Fibroblast of peridontal ligament (primary cell): ENCODE measurements at regions not wholly inside any gene's neighbourhood (a gene's known extent, or its start where the extent isn't known, plus 50 kb on each side); places are given as distances from the start of the nearest gene placed in this dataset.
"Not testable (repeated sequence)": the region's sequence is repeated elsewhere in the genome, so short reads cannot be mapped to it uniquely, and the experiment has no call there.

ENCODE experiments used
- DNase-seq: peaks from one replicate; pipeline ENCODE4 v3.0.0-alpha.2; 2010; ENCODE audit errors: extremely low read depth

DNA sequence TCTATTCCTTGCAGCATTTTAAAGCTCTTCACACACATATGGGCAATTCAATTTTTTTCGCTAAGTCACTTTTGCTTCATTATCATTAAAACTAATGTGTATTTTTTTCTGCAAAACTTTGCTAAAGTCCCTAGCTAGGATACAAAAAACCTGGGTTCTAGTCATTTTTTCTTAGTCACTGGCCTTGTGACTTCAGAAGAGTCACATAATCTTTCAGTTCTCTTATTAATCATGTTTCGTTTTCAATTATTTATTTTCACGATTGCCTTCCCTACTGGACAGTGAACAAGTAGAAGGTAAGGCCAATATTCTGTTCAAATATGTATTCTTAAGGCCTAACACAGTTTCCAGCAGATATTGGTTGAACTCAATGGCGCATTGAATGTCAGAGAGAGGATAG lies 60.9 kb upstream of the CYRIA start:
- DNase-seq = no peak

DNA sequence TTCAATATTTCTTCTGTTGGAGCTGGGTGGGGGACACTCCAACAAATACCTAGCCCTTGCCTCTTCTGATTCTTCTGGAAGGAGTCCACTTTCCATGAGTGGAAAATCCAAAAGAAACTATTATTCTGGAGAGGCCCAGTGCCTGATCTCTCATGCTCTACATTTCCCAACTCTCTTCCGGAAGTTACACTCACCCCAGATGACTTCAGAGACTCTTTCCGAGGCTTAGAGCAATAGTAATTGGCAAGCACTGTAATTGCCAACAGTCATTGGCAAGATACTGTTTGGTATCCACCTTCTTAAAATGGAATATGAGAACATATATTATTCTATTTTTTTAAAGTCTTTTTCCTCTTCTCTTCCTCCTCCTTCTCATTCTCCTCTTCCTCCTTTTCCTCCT lies 60.5 kb upstream of the CYRIA start:
- DNase-seq = no peak

DNA sequence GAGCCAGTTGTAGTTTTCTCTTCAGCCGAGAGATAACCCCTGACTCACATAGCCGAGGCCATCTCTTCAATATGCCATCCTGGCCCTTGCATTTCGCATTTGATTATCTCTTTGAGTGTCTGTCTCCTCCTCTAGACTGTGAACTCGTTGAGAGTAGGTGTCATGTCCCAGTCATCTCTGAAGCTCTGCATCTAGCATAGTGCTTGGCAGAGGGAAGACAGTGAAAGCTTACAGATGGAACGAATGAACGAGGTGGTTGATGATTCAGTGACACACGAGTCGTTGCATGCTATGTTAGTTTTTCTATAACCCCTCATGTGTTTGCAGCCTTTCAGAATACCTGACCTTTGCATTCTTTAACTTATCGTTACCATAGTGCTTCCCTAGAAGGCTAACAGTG lies 59.9 kb upstream of the CYRIA start:
- DNase-seq = no peak

DNA sequence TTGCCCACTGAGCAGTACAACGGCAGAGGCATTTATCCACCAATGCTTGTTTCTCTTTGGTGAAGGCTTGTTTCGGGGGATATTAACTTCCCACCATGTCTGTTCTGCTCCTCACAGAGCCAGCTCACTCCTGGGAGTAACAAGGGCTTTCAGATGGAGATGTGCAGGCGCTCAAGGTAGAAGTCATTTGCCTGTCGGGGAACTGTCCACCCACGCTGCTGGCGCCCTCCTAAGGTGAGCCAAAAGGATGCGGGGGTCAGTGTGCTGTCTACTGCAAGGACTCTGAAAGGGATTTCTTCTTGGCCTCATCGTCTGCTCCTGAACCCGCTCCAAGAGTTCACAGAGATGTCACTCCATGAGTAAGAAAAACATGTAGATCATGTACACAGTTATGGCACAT lies 57.0 kb upstream of the CYRIA start:
- DNase-seq = no peak

DNA sequence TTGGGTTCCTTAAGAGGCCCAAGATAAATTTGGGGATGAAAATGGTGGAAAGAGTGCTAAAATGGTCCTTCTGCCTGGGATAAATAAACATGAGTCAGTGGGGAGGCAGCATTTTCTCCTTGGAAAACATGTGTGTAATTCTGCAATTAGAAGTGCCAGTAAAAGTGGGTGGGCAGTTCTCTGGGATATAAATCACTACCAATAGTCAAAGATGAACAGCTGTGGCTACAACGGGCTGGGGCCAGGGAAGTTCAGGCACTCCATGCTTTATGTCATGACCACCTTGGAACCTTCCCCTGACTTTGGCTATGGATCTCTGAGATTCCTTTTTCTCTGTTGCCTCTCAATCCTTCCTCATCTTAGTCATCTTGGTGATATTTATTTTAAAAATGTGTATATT lies 56.5 kb upstream of the CYRIA start:
- no peak for DNase-seq

DNA sequence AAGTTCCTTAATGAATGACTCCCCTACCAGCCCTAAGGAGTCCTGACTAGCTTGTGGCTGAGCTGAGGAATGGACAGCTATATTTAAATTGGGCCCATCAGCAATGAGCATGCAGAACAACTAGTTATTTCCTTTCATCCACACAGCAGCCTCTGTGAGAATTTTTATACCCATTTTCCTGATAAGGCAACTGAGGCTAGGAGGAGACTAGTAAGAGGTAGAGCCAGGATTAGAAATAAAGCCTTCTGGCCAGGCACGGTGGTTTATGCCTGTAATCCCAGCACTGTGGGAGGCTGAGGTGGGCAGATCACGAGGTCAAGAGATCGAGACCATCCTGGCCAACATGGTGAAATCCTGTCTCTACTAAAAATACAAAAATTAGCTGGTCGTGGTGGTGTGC lies 55.9 kb upstream of the CYRIA start:
- not testable (repeated sequence) for DNase-seq

DNA sequence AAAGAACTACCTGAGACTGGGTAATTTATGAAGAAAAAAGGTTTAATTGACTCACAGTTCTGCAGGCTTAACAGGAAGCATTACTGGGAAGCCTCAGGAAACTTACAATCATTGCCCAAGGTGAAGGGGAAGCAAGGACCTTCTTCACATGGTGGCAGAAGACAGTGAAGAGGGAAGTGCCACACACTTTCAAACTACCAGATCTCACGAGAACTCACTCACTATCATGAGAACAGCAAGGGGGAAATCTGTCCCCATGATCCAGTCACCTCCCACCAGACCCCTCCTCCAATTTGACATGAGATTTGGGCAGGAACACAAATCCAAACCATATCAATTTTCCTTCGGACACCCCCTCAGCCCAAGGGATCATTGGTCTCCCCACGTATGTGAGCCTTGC lies 55.1 kb upstream of the CYRIA start:
- DNase-seq = not testable (repeated sequence)

DNA sequence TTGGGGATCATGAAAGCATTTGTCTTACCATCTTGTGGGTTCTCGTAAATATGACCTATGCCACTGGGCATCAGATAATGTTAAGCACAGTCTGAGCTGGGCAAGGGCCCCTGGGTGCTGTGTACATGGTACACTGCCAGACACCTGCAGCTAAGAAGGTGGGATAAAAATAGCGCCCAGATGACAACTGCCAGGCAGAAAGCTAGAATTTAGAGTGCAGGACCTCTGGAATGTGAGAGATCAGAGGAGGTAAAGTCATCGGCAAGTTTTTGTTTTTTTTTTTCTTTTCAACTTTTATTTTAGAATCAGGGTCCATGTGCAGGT lies 53.8 kb upstream of the CYRIA start:
- DNase-seq = no peak

DNA sequence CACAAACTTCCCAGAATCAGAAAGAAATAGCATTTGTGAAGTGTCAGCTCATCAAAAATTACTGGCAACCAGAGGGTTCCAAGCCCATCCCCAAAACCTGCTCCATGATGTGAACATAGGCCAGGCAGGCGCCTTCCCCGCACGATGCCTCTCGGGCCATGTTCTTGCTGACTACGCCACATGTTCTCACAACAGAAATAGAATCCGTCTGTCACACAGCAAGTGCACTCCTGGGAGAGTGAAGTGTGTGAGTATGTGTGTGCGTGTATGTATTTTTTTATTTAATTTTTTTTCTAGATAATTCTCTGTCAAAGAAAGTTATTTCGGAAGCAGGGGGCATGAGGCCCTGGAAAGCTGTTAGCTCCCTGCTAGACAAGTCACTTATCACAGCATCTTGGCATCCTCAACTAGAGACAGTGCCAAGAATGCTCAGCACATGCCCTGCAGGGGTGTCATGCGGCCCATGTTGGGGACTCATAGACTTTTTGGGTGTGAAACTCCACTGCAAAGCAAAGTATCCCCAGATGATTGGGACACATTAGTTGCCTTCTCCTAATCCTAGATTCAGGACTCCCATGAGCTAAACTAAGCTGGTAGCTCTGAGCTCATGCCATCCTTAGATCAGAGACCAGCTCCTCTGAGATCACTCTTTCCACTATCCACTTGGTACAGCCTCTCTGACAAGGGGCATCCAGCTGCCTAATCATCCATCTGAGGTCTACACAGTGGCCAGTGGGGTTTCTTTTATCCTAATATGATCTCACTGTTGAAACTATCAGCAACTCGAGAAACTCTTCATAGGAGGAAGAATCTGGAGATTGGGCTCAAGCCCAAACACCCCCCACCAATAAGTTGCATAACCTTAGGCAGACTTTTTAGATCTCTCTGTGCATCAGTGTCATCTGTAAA lies 53.2 kb upstream of the CYRIA start:
- DNase-seq = no peak

DNA sequence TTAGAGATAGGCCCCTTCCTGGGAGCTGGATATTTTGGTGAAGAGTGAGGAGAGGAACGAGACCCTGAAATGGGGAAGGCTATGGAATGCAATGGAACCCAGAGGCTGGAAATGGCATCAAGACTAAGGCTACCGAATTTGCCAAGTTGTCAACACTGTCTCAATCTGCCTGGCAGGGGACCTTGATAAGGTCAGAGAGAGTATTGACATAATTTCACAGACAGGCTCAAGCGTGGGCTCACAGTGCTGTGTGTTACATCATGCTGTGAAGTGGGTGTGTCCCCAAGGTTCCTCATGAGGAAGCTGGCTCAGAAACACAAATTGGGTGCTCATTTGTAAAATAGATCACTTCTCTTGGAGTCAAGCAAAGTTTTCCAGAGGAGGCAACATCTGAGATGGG lies 51.8 kb upstream of the CYRIA start:
- DNase-seq = no peak

DNA sequence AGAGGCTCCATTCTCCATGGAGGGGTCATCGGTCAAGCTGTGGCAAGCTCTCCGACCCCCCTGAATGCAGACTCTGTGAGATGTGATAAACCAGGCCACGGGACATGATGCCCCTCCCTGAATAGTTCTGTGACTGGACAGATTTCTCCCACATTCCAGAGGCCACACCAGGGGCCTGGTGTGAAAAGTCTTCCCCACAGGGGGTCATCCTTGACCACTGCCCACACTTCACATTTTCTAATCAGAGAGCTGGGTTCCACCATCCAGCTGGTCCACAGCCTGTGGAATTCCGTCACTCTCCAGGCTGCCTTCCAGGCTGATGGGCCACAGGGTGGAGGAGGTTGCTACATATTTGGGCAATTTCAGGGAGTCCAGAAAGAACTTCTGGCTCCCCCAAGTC lies 51.3 kb upstream of the CYRIA start:
- DNase-seq = no peak

DNA sequence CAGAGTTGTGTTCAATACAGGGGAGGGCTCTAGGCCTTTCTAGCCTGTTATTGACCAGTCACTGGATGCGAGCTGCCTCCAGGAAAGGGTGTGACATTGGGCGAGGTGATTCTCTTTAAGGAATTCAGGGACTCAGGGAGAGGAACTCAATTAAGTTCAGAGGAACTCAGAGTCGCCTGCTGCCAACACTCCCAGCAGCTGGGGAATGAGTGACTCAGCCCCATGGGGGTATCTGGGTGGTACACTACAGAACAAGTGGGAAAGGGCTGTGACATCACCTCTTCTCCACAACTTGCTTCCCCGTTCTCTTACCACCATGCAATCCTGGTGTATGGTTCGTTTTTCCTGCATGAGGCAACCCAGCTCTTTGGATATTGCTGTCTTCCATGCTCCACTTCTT lies 50.4 kb upstream of the CYRIA start:
- DNase-seq = no peak
